Liver (tissue), 3 donors: ENCODE measurements at regions not wholly inside any gene's neighbourhood (a gene's known extent, or its start where the extent isn't known, plus 50 kb on each side); places are given as distances from the start of the nearest gene placed in this dataset.

Experiments used
- CTCF ChIP-seq: fragments of 150-350 bp; IDR thresholded peaks from 2 replicates; pipeline ENCODE4 v1.5.1; 2017; ENCODE audit warnings: improper control_type of control experiment, low read depth, low read length; ENCODE audit not compliant: missing input control
- EGR1 ChIP-seq, 2 donors: IDR thresholded peaks; 2 replicates each; pipeline ENCODE4 v1.6.1; 2016 to 2018; ENCODE audit warnings: antibody characterized with exemption in 2 of 2, low read depth in 2 of 2
- FOXA1 ChIP-seq: IDR thresholded peaks from 2 replicates; pipeline ENCODE4 v1.6.1; 2016; ENCODE audit warnings: antibody characterized with exemption
- GABPA ChIP-seq, 2 donors: IDR thresholded peaks in 1 of 2; conservative IDR thresholded peaks in 1 of 2; 2 replicates each; pipeline ENCODE4 v1.6.1; 2016; ENCODE audit warnings: antibody characterized with exemption in 2 of 2, mild to moderate bottlenecking in 1 of 2, moderate library complexity in 1 of 2
- JUND ChIP-seq, 2 donors: IDR thresholded peaks; 2 replicates each; pipeline ENCODE4 v1.6.1; 2016; ENCODE audit warnings: antibody characterized with exemption in 2 of 2
- RAD21 ChIP-seq, 2 donors: IDR thresholded peaks; 2 replicates each; pipeline ENCODE4 v1.6.1; 2016; ENCODE audit warnings: antibody characterized with exemption in 2 of 2, mild to moderate bottlenecking in 2 of 2
- YY1 ChIP-seq: IDR thresholded peaks from 2 replicates; pipeline ENCODE4 v1.6.1; 2016; ENCODE audit warnings: antibody characterized with exemption, mild to moderate bottlenecking
- TF ChIP-seq, protein P1 (sequence below): IDR thresholded peaks from 2 replicates; pipeline ENCODE4 v1.6.1; 2016; ENCODE audit warnings: antibody characterized with exemption
- donor health status: healthy.
- donor health status: healthy.

DNA sequence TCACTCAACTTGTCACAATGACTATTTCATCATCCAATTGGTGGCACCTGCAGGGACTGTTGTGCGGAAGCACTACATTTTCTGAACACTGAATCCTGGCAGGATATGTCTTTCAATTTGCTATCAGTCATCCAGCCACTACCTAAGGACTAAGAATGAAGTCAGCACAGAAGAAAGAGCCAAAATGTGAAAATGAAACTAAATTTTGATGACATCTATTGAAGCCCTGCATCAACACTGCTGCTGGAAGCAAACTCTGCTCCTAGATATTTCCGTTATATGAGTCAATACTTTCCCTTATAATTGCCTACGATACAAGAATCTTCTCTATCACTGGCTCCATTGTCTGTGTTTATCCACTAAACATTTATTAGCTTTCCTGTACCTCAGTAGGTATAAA, 917.9 kb downstream of the RAPGEF2 start:
- no peak for TF ChIP-seq CTCF
- TF ChIP-seq, protein P1, sequence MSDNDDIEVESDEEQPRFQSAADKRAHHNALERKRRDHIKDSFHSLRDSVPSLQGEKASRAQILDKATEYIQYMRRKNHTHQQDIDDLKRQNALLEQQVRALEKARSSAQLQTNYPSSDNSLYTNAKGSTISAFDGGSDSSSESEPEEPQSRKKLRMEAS = no peak
- TF ChIP-seq RAD21 (IDR thresholded peaks at IDR 0.05) = no peak
- TF ChIP-seq EGR1 (IDR thresholded peaks at IDR 0.05; ENCODE audit: low read depth in 2 of 2) = no peak
- TF ChIP-seq FOXA1 = no peak
- no peak for TF ChIP-seq YY1
- no peak for TF ChIP-seq GABPA (IDR thresholded peaks at IDR 0.05 in 1 of 2, conservative IDR thresholded peaks at IDR 0.05 in 1 of 2)
- TF ChIP-seq JUND (IDR thresholded peaks at IDR 0.05) = no peak
